GM23248 (cell line): ENCODE measurements at regions not wholly inside any gene's neighbourhood (a gene's known extent, or its start where the extent isn't known, plus 50 kb on each side); places are given as distances from the start of the nearest gene placed in this dataset.

Experiments
- EZH2 ChIP-seq: fragments of 200-600 bp; sonication (generic); IDR thresholded peaks from 2 replicates; pipeline ENCODE4 v1.6.1; 2018; ENCODE audit warnings: antibody characterized with exemption, mild to moderate bottlenecking; ENCODE audit not compliant: insufficient read depth, poor library complexity, severe bottlenecking
- EZH2phosphoT487 ChIP-seq: fragments of 200-600 bp; sonication (generic); IDR thresholded peaks from 2 replicates; pipeline ENCODE4 v1.6.1; 2018; ENCODE audit warnings: antibody characterized with exemption, moderate library complexity, mild to moderate bottlenecking, low read depth; ENCODE audit not compliant: insufficient read depth

DNA sequence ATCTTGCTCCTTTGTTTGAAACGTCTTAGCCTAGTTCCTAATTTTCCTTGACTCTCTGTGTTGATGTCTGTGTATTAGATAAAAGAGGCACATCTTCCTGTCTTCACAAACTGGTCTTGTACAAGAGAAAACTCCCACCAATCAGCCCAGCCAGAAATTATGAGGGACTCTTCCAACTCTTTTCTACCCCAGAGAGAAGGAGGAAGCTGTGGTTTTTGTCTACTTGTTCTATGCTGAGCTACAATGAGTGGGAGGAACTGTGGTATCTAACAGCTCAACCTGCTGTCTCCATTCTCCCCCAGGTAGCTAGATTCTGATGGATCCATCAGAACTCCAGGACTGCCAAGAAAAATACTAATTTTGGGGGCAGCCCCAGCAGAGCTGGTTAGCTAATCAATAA, 392.5 kb downstream of the HS3ST3B1 start:
- TF ChIP-seq EZH2 (no peak), EZH2phosphoT487 (no peak)
